HCT116 (cell line): ENCODE measurements at regions not wholly inside any gene's neighbourhood (a gene's known extent, or its start where the extent isn't known, plus 50 kb on each side); places are given as distances from the start of the nearest gene placed in this dataset.

Experiments
- ATAC-seq: fragments of 200-7000 bp; cut with Tn5 transposase; 2 replicates; pipeline ENCODE4 v1.9.1; 2020; ENCODE audit warnings: mild to moderate bottlenecking, moderate library complexity
- BruUV-seq: library from RNA; stranded (reverse); fragments of 400-500 nt; replicated peaks from 2 replicates; lab custom pipeline; 2021; lab: Mats Ljungman, UMichigan
- CTCF ChIA-PET: fragments of 300-600 bp; sonication (Branson Sonifier 250); formaldehyde crosslinking; loops from one replicate; lab custom pipeline; 2021; ENCODE audit warnings: antibody characterized with exemption; lab: Charles Lee
- POLR2A ChIA-PET: fragments of 300-600, 350-600 bp; sonication (Branson Sonifier 250); formaldehyde crosslinking; loops from one replicate; lab custom pipeline; 2021; ENCODE audit warnings: antibody characterized with exemption; lab: Charles Lee
- RAD21 ChIA-PET, 2 experiments: fragments of 300-600 bp; sonication (Branson Sonifier 250); formaldehyde crosslinking; loops; one replicate each; lab custom pipeline; 2023; ENCODE audit warnings: low total read pairs in 2 of 2; ENCODE audit not compliant: uncharacterized antibody in 2 of 2, unreplicated experiment in 2 of 2, low non-redundant PET in 1 of 2; lab: Charles Lee
- DNase-seq: peaks from one replicate; pipeline ENCODE4 v3.0.0-alpha.2; 2010; ENCODE audit warnings: low read depth, low spot score
- H2AFZ ChIP-seq: fragments of 200-600 bp; shearing (Covaris generic), sonication (generic); 2 replicates; pipeline ENCODE4 v1.6.1; 2017; ENCODE audit warnings: low read depth, mixed run types, mixed read lengths, antibody characterized with exemption, low read length; ENCODE audit not compliant: poor library complexity, severe bottlenecking
- H3K27ac ChIP-seq: 2 replicates; pipeline ENCODE4 v1.5.1; 2012; ENCODE audit warnings: low read depth, low read length
- H3K27me3 ChIP-seq: fragments of 200-600 bp; sonication (generic); 2 replicates; pipeline ENCODE4 v1.6.1; 2016; ENCODE audit warnings: mixed run types, low read length, mixed read lengths; ENCODE audit not compliant: insufficient read depth
- H3K36me3 ChIP-seq, 2 experiments: fragments of 200-500 bp in 1 of 2; fragments of 200-600 bp in 1 of 2; sonication (Bioruptor generic) in 1 of 2; sonication (generic) in 1 of 2; 2 replicates each; pipeline versions ENCODE4 v1.5.1 to v1.6.1; 2014 to 2016; ENCODE audit warnings: low read length in 2 of 2, inconsistent platforms in 1 of 2, mixed read lengths in 1 of 2, mixed run types in 1 of 2; ENCODE audit not compliant: insufficient read depth in 2 of 2, control insufficient read depth in 1 of 2
- H3K4me1 ChIP-seq, 2 experiments: fragments of 200-600 bp in 1 of 2; sonication (generic) in 1 of 2; 2 replicates each; pipeline versions ENCODE4 v1.5.1 to v1.6.1; 2012 to 2017; ENCODE audit warnings: low read length in 2 of 2, inconsistent platforms in 1 of 2, mild to moderate bottlenecking in 1 of 2, mixed read lengths in 1 of 2, mixed run types in 1 of 2, moderate library complexity in 1 of 2; ENCODE audit not compliant: insufficient read depth in 2 of 2, control insufficient read depth in 1 of 2
- H3K4me2 ChIP-seq: fragments of 200-600 bp; sonication (generic); 2 replicates; pipeline ENCODE4 v1.6.1; 2017; ENCODE audit warnings: mixed run types, low read length, mixed read lengths
- H3K4me3 ChIP-seq, 2 experiments: fragments of 200-600 bp in 1 of 2; sonication (generic) in 1 of 2; replicated peaks in 1 of 2; 2 replicates each; pipeline ENCODE4 v1.5.1; 2011 to 2016; ENCODE audit warnings: low read length in 2 of 2, control low read depth in 1 of 2, low read depth in 1 of 2, mild to moderate bottlenecking in 1 of 2, mixed read lengths in 1 of 2, mixed run types in 1 of 2
- H3K79me2 ChIP-seq: fragments of 200-600 bp; sonication (generic); 2 replicates; pipeline ENCODE4 v1.6.1; 2017; ENCODE audit warnings: mild to moderate bottlenecking, mixed run types, low read length, moderate library complexity, mixed read lengths; ENCODE audit not compliant: insufficient read depth
- H3K9ac ChIP-seq: fragments of 200-600 bp; sonication (generic); 2 replicates; pipeline ENCODE4 v1.6.1; 2016; ENCODE audit warnings: low read length, mixed read lengths
- H3K9me2 ChIP-seq: fragments of 200-600 bp; sonication (generic), shearing (Covaris generic); 2 replicates; pipeline ENCODE4 v1.6.1; 2017; ENCODE audit warnings: mixed run types, mild to moderate bottlenecking, moderate library complexity; ENCODE audit not compliant: insufficient read depth
- H3K9me3 ChIP-seq, 2 experiments: fragments of 200-500 bp in 1 of 2; fragments of 200-600 bp in 1 of 2; sonication (Bioruptor generic) in 1 of 2; sonication (generic) in 1 of 2; 2 replicates each; pipeline ENCODE4 v1.6.1; 2014 to 2017; ENCODE audit warnings: low read length in 2 of 2, mixed read lengths in 2 of 2, inconsistent platforms in 1 of 2, low read depth in 1 of 2, mild to moderate bottlenecking in 1 of 2, mixed run types in 1 of 2, moderate library complexity in 1 of 2; ENCODE audit not compliant: control insufficient read depth in 1 of 2, insufficient read depth in 1 of 2
- H4K20me1 ChIP-seq: fragments of 200-600 bp; sonication (generic), shearing (Covaris generic); 2 replicates; pipeline ENCODE4 v1.6.1; 2017; ENCODE audit warnings: mixed run types, mild to moderate bottlenecking, moderate library complexity; ENCODE audit not compliant: insufficient read depth
- CEBPB ChIP-seq: IDR thresholded peaks from 2 replicates; pipeline ENCODE4 v1.6.1; 2012; ENCODE audit warnings: low read depth
- CTCF ChIP-seq, 3 experiments: fragments of 200-600 bp in 1 of 3; sonication (generic) in 1 of 3; IDR thresholded peaks in 2 of 3; conservative IDR thresholded peaks in 1 of 3; 2 replicates each; pipeline ENCODE4 v1.5.1; 2012 to 2017; ENCODE audit warnings: low read depth in 2 of 3, low read length in 2 of 3, antibody characterized with exemption in 1 of 3, borderline replicate concordance in 1 of 3, control low read depth in 1 of 3, mild to moderate bottlenecking in 1 of 3, mixed read lengths in 1 of 3, mixed run types in 1 of 3, moderate library complexity in 1 of 3; ENCODE audit not compliant: insufficient read depth in 1 of 3
- EGR1 ChIP-seq: IDR thresholded peaks from 2 replicates; pipeline ENCODE4 v1.6.1; 2012; ENCODE audit warnings: low read depth
- ELF1 ChIP-seq: IDR thresholded peaks from 2 replicates; pipeline ENCODE4 v1.6.1; 2012; ENCODE audit warnings: low read depth, borderline replicate concordance
- JUND ChIP-seq: IDR thresholded peaks from 2 replicates; pipeline ENCODE4 v1.6.1; 2012
- RAD21 ChIP-seq: IDR thresholded peaks from 2 replicates; pipeline ENCODE4 v1.6.1; 2012; ENCODE audit warnings: low read depth, mild to moderate bottlenecking
- SIN3A ChIP-seq: IDR thresholded peaks from 2 replicates; pipeline ENCODE4 v1.6.1; 2012; ENCODE audit warnings: low read depth
- SP1 ChIP-seq: IDR thresholded peaks from 2 replicates; pipeline ENCODE4 v1.6.1; 2012; ENCODE audit warnings: low read depth
- SRF ChIP-seq: IDR thresholded peaks from 2 replicates; pipeline ENCODE4 v1.6.1; 2012; ENCODE audit warnings: low read depth
- TCF7L2 ChIP-seq: IDR thresholded peaks from 2 replicates; pipeline ENCODE4 v1.7.0; 2011; ENCODE audit warnings: borderline replicate concordance, inconsistent platforms; ENCODE audit not compliant: insufficient read depth, insufficient read length; ENCODE audit errors: extremely low read depth
- ZBTB33 ChIP-seq: IDR thresholded peaks from 2 replicates; pipeline ENCODE4 v1.6.1; 2011; ENCODE audit warnings: mild to moderate bottlenecking, low read length, moderate library complexity; ENCODE audit not compliant: insufficient replicate concordance; ENCODE audit errors: extremely low read depth
- ZFX ChIP-seq: fragments of 450-650 bp; IDR thresholded peaks from 2 replicates; pipeline ENCODE4 v1.6.1; 2017
- ZNF274 ChIP-seq: fragments of 200-500 bp; sonication (Bioruptor generic); IDR thresholded peaks from 2 replicates; pipeline ENCODE4 v1.6.1; 2014; ENCODE audit warnings: mild to moderate bottlenecking, low read depth, low read length, inconsistent platforms
- intact Hi-C: fragments of 100-400 bp; cut with micrococcal nuclease; formaldehyde crosslinking; loops from 2 replicates; pipeline ENCODE4 v1.10.0; 2022

GRCh38 chr2:187819624-187820023 is 265.4 kb upstream of the TFPI start:
- Histone ChIP-seq H3K4me2 (no peak overlapping the region), H3K4me3 (no peak overlapping the region), H3K36me3 (no peaks in the 10 kb centered on the region), H3K79me2 (no peaks in the 10 kb centered on the region)
- intact Hi-C loops = no loop called here
- RAD21 ChIA-PET = no interaction called here
- POLR2A ChIA-PET = no interaction called here
- TF ChIP-seq CTCF (IDR thresholded peaks at IDR 0.05 in 2 of 3, conservative IDR thresholded peaks at IDR 0.05 in 1 of 3; ENCODE audit: borderline replicate concordance in 1 of 3, insufficient read depth in 1 of 3, low read depth in 2 of 3, low read length in 2 of 3) (no peak), EGR1 (no peak), ZBTB33 (no peak), SRF (no peak), SP1 (no peak), SIN3A (no peak), RAD21 (no peak), ZNF274 (no peak), TCF7L2 (no peak), ELF1 (no peak), JUND (no peak), ZFX (no peak), CEBPB (no peak)
- TF ChIP-seq, all 23 proteins: peak for 0
- no peak overlapping the region for H3K27ac ChIP-seq
- BruUV-seq = no TSS peak
- ATAC-seq (no peak), DNase-seq (no peak)
- H3K9me3 ChIP-seq = peaks cover 0 to 8% of the 10 kb centered on the region in 2 experiments; a peak in 1 of 4 replicates
- no peak overlapping the region for H2AFZ ChIP-seq
- no peaks in the 10 kb centered on the region for H3K27me3 ChIP-seq
- H3K9me2 ChIP-seq = no peaks in the 10 kb centered on the region
- CTCF ChIA-PET = no interaction called here
- no peaks in the 10 kb centered on the region for H4K20me1 ChIP-seq
- no peak overlapping the region for H3K9ac ChIP-seq
- H3K4me1 ChIP-seq = no peaks in the 10 kb centered on the region
